ENCODE measurements at regions not wholly inside any gene's neighbourhood (a gene's known extent, or its start where the extent isn't known, plus 50 kb on each side); places are given as distances from the start of the nearest gene placed in this dataset.

- TF ChIP-seq CTCF (IDR thresholded peaks at IDR 0.05): no peak
- no peak for TF ChIP-seq ZFX (IDR thresholded peaks at IDR 0.05; ENCODE audit: borderline replicate concordance)
These were observed 466.3 kb downstream of the ARL4A start for GRCh38 chr7:13153742-13154141.

Data from 22Rv1 (cell line).